GM12864 (cell line): ENCODE measurements at regions not wholly inside any gene's neighbourhood (a gene's known extent, or its start where the extent isn't known, plus 50 kb on each side); places are given as distances from the start of the nearest gene placed in this dataset.
"Not testable (repeated sequence)": the region's sequence is repeated elsewhere in the genome, so short reads cannot be mapped to it uniquely, and the experiment has no call there.

ENCODE experiments used
- DNase-seq: peaks from one replicate; pipeline ENCODE4 v3.0.0-alpha.2; 2011; ENCODE audit warnings: low read depth
- H3K4me3 ChIP-seq: 2 replicates; pipeline ENCODE4 v1.5.1; 2011; ENCODE audit warnings: mild to moderate bottlenecking, low read depth, low read length, control low read depth
- TF ChIP-seq, protein P1 (sequence below): IDR thresholded peaks from 2 replicates; pipeline ENCODE4 v1.5.1; 2011; ENCODE audit warnings: low read depth, mild to moderate bottlenecking, moderate library complexity, low read length, control low read depth, inconsistent platforms; ENCODE audit errors: missing control alignments

DNA sequence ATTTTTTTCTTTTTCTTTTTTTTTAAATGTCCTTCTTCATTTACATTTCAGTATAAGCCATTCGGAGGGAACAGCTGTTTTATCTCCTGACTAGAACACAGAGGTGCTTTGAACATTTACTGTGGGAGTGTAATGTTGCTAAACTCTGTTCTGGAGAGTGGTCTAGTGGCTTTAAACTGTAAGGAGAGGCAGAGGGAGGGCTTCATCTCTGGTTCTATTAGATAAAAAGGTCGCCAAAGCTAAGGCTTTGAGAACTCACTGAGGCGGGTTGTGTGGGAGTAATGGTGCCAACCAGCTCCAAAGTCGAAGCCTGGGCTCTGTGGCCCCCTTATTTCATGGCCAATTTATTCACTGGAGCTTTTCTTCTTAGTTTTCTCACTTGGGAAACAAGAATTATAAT is 133.2 kb downstream of the ANXA2 start:
- TF ChIP-seq, protein P1, sequence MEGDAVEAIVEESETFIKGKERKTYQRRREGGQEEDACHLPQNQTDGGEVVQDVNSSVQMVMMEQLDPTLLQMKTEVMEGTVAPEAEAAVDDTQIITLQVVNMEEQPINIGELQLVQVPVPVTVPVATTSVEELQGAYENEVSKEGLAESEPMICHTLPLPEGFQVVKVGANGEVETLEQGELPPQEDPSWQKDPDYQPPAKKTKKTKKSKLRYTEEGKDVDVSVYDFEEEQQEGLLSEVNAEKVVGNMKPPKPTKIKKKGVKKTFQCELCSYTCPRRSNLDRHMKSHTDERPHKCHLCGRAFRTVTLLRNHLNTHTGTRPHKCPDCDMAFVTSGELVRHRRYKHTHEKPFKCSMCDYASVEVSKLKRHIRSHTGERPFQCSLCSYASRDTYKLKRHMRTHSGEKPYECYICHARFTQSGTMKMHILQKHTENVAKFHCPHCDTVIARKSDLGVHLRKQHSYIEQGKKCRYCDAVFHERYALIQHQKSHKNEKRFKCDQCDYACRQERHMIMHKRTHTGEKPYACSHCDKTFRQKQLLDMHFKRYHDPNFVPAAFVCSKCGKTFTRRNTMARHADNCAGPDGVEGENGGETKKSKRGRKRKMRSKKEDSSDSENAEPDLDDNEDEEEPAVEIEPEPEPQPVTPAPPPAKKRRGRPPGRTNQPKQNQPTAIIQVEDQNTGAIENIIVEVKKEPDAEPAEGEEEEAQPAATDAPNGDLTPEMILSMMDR = no peak
- DNase-seq = no peak
- H3K4me3 ChIP-seq = no peak overlapping the region

DNA sequence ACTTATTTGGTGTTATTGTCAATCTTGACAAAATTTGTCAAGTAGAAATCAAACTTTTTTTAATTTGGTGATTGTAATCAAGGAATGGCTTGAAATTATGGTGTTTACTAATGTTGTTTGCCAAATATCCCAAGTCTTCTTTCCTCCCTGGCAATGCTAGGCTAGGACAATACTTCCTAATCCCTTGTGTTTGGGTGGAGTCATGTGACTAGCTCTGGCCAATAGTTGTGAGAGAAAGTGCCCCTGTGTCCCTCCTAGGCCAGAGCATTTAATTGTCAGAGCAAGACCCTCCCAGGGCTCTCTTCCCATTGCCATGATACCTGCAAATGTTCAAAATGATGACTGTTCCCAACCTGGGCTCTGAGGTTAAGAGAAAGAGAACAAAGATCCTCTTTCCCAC is 132.7 kb downstream of the ANXA2 start:
- TF ChIP-seq, protein P1 = no peak
- H3K4me3 ChIP-seq = no peak overlapping the region
- no peak for DNase-seq

DNA sequence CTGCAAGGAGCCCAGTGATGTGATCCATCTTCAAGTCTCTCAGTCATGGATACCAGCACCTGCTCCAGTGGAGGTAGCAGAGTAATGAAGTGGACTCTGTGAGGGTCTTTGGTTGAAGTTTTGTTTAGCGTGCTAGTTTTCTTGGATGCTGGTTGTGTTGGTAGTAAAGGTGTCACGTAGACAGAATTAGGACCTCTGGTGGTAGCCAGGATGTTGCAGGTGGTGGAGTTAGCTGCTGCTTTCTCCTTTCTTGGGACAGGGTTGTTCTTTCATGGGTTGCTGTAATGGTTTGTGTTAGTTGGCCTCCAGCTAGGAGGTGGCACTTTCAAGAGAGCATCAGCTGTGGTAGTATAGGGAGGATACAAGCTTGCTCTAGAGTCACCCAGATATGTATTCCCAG is 125.2 kb downstream of the ANXA2 start:
- TF ChIP-seq, protein P1 = no peak
- no peak overlapping the region for H3K4me3 ChIP-seq
- DNase-seq = no peak

DNA sequence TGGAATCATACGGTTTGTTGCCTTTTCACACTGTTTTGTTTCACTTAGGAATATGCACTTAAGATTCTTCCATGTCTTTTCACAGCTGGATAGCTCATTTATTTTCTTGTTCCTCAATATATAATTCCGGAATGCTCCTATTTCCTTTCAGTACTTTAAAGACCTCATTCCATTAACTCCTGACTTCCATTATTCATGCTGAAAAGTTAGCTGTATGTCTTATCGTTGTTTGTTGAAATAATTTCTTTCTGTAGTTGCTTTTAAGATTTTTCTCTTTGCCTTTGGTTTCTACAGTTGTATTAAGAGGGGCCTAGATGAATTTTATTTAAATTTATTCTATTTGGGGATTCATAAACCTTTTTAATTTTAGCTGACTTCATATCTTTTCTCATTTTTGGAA is 122.2 kb downstream of the ANXA2 start:
- no peak for DNase-seq
- TF ChIP-seq, protein P1 = no peak
- H3K4me3 ChIP-seq = no peak overlapping the region

DNA sequence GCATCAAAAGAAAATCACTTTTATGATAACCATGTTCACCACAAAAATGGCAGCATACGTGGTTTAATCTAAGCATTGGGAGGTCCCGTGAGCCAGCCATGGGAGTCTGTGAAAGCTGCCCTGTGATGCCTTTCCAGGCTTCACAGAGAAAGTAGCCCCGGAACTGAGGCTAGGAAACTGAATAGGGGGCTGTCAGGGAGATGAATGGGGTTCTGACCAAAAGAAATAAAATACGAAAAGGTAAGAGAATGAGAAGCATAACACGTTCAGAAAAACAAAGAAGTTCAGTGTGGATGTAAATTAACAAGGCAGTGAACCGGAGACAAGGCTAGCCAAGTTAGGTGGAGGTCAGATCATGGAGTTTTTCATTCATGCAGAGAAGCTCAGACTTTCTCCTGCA is 118.9 kb downstream of the ANXA2 start:
- no peak for DNase-seq
- no peak overlapping the region for H3K4me3 ChIP-seq
- TF ChIP-seq, protein P1 = no peak

DNA sequence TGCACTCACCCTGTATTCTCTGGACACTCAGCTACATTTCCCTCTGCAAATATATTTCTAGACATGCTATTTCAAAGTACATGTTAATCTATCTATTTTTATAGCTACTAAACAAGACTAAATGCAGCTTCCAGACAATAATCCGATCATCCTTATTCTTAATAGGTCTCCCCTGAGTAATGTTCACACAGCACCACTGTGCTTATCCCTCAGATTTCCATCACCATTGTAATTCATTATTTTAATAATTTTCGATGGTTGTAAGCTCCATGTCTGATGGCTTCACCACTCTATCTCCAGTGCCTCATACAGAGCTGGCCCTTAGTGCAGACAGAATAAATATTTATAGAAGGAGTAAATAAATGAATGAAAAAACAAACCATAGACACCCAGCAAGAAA is 117.5 kb downstream of the ANXA2 start:
- TF ChIP-seq, protein P1 = no peak
- DNase-seq = no peak
- no peak overlapping the region for H3K4me3 ChIP-seq

DNA sequence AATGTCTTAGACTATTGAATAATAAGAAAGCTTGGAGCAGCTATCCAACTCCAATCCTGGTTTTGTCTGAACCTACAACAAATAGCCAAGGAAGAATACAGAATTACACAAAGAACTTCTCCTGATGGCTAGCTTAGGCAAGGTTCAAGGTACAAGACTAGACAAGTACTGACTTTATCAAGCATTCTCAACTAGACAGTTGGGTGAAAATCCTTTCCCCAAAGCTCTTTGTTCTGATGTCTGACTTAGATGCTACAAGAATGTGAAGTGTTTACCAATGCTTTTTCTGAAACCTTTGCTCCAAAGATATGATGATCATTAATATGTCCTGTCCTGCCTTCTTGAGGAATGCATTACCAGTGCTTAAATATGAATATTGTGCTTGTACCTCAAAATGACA is 113.8 kb downstream of the ANXA2 start:
- H3K4me3 ChIP-seq = no peak overlapping the region
- TF ChIP-seq, protein P1 = no peak
- no peak for DNase-seq

DNA sequence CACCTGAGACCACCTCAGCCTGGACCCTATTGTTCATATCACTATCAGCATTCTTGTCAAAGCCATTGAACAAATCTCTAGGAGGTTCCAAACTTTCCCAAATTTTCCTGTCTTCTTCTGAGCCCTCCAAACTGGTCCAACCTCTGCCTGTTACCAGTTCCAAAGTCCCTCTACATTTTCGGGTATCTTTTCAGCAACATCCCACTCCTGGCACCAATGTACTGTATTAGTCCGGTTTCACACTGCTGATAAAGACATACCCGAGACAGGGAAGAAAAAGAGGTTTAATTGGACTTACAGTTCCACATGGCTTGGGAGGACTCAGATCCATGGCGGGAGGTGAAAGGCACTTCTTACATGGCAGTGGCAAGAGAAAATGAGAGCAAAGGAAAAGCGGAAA is 101.9 kb downstream of the ANXA2 start:
- not testable (repeated sequence) for H3K4me3 ChIP-seq, DNase-seq
